ENCODE measurements at regions not wholly inside any gene's neighbourhood (a gene's known extent, or its start where the extent isn't known, plus 50 kb on each side); places are given as distances from the start of the nearest gene placed in this dataset.

- no peak for DNase-seq
Observed at GRCh38 chr4:110900213-110900769, 277.4 kb upstream of the PITX2 start.

DNA sequence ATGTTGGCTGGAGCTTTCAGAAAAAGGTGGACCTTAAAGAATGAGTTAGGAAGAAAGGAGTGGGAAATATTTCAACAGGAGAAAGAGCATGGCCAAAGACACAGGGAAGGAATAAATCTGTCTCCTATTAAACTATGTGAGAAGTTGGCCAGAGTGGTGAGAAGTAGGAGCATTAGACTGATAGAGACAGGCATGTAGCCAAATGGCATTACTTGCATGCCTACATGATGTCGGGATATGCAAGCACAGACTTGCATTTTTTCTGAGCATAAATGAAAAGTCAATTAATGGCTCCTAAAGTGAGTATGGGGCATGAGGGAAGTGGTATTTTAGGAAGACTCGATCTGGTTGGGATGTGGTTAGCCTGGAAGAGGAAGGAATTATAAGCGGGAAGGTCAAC is 279.6 kb upstream of the PITX2 start:
- DNase-seq, result no peak

GRCh38 chr4:110904435-110905065 is 281.7 kb upstream of the PITX2 start:
- no peak for DNase-seq

DNA sequence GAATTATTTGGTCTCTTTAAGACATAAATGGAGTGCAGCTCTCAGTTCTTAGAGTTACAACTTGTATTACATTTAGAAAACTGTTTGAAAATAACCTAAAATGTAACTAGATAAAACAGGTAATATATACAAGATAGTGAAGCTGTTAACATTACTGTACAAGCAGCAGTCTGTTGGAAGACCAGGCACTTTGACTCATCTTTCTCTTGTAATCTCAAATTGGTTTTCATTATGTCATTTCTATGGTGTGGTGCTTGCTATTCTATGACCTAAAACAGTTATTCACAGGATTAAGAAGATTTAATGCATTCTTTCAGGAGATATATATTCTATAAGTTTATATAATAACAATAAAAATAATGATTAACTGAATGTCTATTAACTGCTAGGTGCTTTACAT is 282.5 kb upstream of the PITX2 start:
- no peak for DNase-seq

DNA sequence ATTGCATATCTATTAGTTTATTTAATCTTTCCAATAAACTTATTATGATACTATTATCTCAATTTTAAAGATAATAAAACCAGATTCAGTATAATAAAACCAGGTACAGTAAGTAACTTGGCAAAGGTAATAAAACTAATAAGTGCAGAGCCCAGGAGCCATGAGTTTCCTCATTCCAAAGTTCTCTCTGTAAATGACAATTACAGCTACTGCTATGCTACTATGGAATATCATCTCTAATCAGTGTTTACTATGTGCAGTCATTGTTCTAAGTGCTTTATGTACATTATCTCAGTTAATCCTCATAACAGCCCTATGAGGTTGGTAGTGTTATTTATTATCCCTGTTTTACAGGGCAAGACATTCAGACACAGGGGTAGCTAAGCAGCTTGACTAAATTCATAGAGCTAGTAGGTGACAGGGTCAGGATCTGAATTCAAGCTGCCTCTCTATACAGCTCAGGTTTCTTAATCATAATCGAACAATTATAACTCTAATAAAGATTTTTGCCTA is 285.0 kb upstream of the PITX2 start:
- DNase-seq, result no peak

DNA sequence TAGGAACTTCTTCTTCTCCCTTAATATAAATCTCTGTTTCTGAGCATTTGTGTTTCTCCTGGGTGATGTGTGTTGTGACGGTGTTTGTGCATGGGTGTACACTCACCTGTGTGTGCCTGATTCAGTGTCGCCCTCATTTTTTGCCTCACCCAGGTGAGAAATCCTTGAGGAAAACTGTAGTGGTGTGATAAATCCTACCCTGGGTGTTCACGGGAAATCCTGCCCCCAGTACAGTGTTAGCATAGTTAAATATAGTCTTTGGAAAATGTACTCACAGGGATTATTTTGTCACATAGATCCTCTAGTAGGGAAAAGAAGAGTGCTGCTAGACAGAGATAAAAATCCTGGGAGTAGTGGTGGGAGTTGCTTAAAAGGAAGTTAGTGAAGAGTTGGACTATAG is 291.9 kb upstream of the PITX2 start:
- DNase-seq, result no peak

DNA sequence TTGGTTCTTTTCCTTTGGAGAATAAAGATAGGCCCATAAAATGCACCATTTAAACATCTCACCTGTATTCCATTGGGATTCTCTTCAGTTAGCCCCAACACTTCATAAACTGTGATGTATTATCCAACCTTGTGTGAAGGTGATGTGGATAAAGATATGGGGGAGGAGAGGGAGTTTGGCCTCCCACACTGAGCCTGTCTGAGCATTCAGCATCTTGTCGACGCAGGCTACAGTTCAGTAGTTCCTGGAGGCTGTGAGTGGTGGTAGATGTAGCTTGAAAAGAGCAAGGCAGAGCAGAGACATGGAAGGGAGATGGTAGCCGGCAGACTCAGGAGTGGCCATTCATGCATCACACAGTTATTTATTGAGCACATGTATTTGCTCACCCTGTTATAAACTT is 292.4 kb upstream of the PITX2 start:
- DNase-seq, result no peak

- DNase-seq, result no peak
Observed at GRCh38 chr4:110916505-110916904, 293.6 kb upstream of the PITX2 start.

DNA sequence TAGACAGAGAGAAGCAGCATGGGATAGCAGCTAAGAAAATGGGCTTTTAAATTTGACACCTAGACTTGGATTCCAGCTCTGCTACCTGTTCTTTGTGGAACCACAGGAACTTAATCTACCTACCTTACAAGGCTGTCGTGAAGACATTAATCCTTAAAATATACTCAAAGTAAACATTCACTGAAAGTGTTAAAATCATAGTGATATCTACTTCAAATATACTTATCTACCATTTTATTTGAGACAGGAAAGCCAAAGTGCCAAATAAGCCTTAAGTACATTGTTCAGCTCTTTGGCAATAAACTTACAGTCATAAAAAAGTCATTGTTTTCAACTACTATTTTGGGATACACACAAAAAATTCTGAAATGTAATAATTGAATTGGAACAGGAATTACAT is 295.0 kb upstream of the PITX2 start:
- no peak for DNase-seq

- DNase-seq, result no peak
Observed at GRCh38 chr4:110920990-110921389, 298.1 kb upstream of the PITX2 start.

- no peak for DNase-seq
Observed at GRCh38 chr4:110924761-110925160, 301.9 kb upstream of the PITX2 start.

- no peak for DNase-seq
Observed at GRCh38 chr4:110926841-110927400, 304.0 kb upstream of the PITX2 start.

DNA sequence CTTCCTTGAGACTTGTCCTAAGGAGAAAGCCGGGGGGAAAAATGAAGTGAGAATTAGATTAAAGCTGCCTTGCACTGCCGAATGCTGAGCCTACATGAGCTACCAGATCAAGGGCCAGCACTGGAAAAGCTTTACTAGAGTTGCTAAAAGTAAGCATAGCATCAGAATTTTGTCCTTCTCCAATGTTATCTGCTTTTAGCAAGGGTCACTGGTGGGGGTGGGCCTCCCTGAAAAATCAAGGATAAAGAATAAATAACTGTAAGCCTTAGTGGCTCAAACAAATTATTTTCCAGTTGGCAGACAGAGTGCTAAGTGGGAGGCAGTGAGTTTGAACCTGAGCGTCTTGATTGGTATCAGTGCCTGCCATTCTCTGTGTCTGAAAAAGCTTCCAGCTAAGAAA is 310.5 kb upstream of the PITX2 start:
- DNase-seq, result no peak

- no peak for DNase-seq
Observed at GRCh38 chr4:110944501-110944900, 321.6 kb upstream of the PITX2 start.

DNA sequence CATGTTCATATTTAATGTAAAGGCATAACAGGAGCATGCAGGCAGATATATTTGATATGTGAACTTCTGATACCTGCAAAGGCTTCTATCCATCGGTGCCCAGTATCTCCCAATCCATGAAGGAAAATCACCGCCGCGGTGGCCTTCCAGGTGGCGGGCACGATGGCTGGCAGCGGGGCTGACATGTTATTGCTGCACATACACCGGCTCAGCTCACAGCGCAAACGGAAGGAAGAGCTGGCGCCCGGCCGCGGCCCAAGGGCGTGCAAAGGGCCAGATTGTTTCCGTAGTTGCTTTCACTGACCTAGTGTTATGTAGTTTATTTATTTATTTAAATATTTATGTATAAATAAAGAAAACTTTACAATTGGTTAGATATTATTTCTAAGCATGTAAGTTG is 322.7 kb upstream of the PITX2 start:
- no peak for DNase-seq

GRCh38 chr4:110949542-110949941 is 326.7 kb upstream of the PITX2 start:
- DNase-seq, result no peak

- DNase-seq, result no peak
Observed at GRCh38 chr4:110950731-110951130, 327.9 kb upstream of the PITX2 start.

DNA sequence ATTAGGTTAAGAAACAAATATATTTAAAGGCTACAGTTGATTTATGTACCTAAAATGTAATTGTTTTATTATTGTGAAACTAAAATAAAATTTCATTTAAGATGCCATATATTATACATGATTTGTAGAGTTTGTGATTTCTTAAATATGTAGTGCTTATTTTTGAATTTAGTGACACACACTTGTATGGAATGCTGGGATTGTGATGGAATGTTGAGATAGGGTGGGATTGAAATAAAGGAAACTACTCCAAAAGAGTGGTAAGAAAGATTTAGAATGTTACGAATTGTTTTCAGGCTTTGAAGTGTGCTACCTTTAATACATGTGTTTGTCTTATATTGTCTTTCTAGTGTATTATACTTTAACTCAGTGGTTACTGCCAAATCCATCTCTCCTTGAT is 330.3 kb upstream of the PITX2 start:
- DNase-seq, result no peak

GRCh38 chr4:110953898-110954297 is 331.0 kb upstream of the PITX2 start:
- DNase-seq, result no peak

DNA sequence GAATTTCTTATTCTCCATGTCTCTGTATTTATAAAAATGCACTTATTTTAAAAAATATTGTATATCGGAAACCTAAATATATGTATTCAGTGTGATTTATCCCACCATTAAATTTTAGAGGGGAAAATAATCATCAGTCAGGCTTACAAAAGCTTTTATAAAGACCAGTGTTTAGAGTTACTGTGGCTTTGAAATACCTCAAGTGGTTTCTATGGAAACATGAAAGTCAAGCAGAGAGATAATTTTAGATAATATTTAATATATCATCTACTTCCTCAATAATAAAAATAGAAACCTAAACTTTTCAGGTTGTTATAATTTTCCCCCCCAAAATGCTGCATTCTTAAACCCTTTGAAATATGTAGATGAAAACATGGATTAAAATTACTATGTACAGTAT is 332.9 kb upstream of the PITX2 start:
- no peak for DNase-seq

DNA sequence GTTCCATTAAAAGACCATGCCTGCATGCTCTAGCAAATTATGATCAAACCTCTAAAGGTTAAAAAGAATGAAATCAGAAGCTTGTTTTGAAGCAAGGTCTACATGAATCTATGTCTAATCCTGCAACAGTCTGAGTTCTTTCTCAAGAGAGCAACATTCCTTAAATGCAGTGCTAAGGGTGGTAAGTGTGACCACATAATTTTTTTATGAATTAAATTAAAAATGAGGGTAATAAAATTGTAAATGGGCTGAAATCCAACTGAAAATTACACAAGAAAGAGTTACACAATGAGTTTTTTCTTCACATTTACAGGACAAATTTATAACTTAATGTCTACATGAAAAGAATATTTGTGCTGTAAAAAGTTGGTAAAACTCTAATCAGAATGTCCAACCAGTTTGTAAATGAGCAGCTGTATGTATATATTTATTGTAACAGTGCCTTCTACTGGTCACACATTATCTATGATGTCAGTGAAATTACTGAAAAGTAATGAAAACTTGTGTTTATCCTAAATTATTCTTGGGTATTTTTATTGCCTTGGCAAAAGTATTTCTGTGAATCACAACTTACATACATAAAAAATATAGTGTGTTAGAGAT is 336.3 kb upstream of the PITX2 start:
- no peak for DNase-seq

DNA sequence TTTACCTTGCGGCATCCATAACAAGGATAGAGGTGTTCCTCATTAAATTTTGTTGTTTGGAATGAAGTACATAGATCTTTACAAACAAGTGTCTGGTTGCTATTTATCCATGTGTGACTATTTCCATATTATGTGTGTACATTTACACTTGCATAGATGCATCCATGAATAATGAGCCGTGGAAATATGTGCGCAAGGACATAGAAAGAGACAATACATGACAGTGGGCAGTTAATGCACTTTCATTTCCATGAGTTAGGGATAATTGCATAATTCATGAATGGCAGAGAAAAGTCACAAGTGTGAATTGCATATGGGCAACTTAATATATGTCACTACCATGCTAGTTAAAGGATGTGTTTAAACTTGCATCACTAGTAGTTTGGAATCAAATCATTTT is 338.2 kb upstream of the PITX2 start:
- no peak for DNase-seq

DNA sequence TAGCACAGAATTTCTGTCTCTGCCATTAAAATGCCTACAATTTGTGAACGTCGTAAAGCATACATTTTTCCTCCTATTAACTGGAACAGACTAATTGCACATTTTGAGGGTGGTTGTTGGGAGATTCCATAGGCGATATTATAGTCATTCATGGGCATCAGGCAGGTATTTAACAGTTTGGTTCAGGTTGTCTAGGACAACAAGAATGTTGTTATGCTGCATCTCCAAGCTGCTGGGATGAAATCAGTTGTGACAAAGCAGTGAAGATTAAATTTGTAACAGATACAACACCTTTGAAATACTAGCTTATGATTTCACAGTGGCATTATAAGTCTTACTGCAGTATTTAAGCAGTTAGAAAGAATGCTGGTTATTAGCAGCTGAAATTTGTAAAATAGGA is 339.7 kb upstream of the PITX2 start:
- no peak for DNase-seq

DNA sequence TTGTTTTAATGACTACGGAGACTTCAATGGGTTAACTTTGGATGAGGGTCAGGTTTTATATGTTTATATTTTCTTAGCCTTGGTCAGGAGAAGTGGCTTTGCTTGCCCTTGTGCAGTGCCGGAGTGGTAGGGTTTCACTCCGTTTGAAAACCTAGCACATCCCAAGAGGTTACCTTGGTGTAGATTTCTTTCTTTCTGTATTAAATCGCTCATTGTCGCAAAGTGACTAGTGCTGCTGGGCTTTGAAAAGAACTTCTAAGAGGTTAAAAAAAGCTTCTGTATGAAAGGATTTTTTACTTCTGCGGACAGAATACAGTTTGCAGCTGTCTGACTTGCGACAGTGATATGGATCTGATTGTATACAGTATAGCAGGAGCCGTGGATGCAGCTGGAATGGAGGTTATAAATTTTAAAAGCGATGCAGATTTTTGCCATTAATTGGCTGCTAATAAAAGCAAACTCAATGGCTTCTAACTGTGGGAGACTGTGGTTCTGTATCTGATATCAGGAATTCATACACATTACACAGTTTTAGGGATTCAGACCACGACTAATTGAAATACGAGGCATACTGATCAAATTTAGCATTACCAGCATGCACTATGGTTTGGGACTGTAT is 340.9 kb upstream of the PITX2 start:
- no peak for DNase-seq
